ENCODE measurements at regions not wholly inside any gene's neighbourhood (a gene's known extent, or its start where the extent isn't known, plus 50 kb on each side); places are given as distances from the start of the nearest gene placed in this dataset.

GRCh38 chr13:104170980-104171555, 1104.9 kb upstream of the SLC10A2 start:
- TF ChIP-seq POLR2AphosphoS5 (IDR thresholded peaks at IDR 0.05; ENCODE audit: borderline replicate concordance, low read depth, low read length) (no peak), EZH2 (IDR thresholded peaks at IDR 0.05) (no peak), FOXP2 (optimal IDR thresholded peaks at IDR 0.05; ENCODE audit: control extremely low read depth, extremely low read length, insufficient read depth) (no peak)

All from SK-N-MC (cell line).